ENCODE measurements at regions not wholly inside any gene's neighbourhood (a gene's known extent, or its start where the extent isn't known, plus 50 kb on each side); places are given as distances from the start of the nearest gene placed in this dataset.

GRCh38 chr16:79380995-79381602 is 219.4 kb downstream of the MAF start:
- ATAC-seq (no peak), DNase-seq (ENCODE audit: low spot score) (no peak)
- Mint-ChIP-seq H3K9me3 (peaks cover 15% of the 10 kb centered on the region), H3K4me1 (no peaks in the 10 kb centered on the region), H3K27me3 (ENCODE audit: low read depth) (peaks cover 2% of the 10 kb centered on the region; the same call in 1 of the 2 replicates), H3K36me3 (0 out of 2 replicates have a peak, but pooled peaks cover 2% of the 10 kb centered on the region), H3K27ac (no peak overlapping the region), H3K4me3 (no peak overlapping the region)
- CTCF ChIA-PET = interaction anchor here (2.5 kb wide), 1 partner anchor 47 kb away, joined by 8 read pairs; no protein-coding TSS in a partner anchor
- TF ChIP-seq GABPB1 (CRISPR knock-in tag; IDR thresholded peaks at IDR 0.05) (no peak), E2F4 (CRISPR knock-in tag; IDR thresholded peaks at IDR 0.05; ENCODE audit: borderline replicate concordance, low read depth) (no peak), ESRRA (CRISPR knock-in tag; IDR thresholded peaks at IDR 0.05; ENCODE audit: borderline replicate concordance) (no peak), ZNF232 (CRISPR knock-in tag; IDR thresholded peaks at IDR 0.05) (no peak), FOXJ3 (CRISPR knock-in tag; IDR thresholded peaks at IDR 0.05; ENCODE audit: borderline replicate concordance) (no peak), ATF3 (CRISPR knock-in tag; conservative IDR thresholded peaks at IDR 0.05) (no peak)
- POLR2A ChIA-PET = no interaction called here

- Mint-ChIP-seq H3K27me3 (ENCODE audit: low read depth) (peaks cover 2% of the 10 kb centered on the region; the same call in 1 of the 2 replicates), H3K4me1 (no peaks in the 10 kb centered on the region), H3K4me3 (no peak overlapping the region), H3K27ac (no peak overlapping the region), H3K9me3 (peaks cover 12% of the 10 kb centered on the region; the same call in 1 of the 2 replicates), H3K36me3 (no peaks in the 10 kb centered on the region)
- CTCF ChIA-PET = interaction anchor here (2.5 kb wide), 1 partner anchor 45 kb away, joined by 8 read pairs; no protein-coding TSS in a partner anchor
- POLR2A ChIA-PET = no interaction called here
- DNase-seq (ENCODE audit: low spot score) = no peak
- ATAC-seq = no peak
- TF ChIP-seq NFYB (CRISPR knock-in tag; conservative IDR thresholded peaks at IDR 0.05; ENCODE audit: low read depth) (no peak), RELA (CRISPR knock-in tag; IDR thresholded peaks at IDR 0.05; ENCODE audit: borderline replicate concordance) (no peak), NFATC4 (CRISPR knock-in tag; IDR thresholded peaks at IDR 0.05) (no peak), MYBL2 (CRISPR knock-in tag; IDR thresholded peaks at IDR 0.05) (no peak), AR (CRISPR knock-in tag; IDR thresholded peaks at IDR 0.05) (no peak), PREB (CRISPR knock-in tag; IDR thresholded peaks at IDR 0.05; ENCODE audit: borderline replicate concordance) (no peak), ZNF532 (CRISPR knock-in tag; IDR thresholded peaks at IDR 0.05; ENCODE audit: borderline replicate concordance) (no peak), ZNF317 (CRISPR knock-in tag; IDR thresholded peaks at IDR 0.05; ENCODE audit: borderline replicate concordance, low read depth) (no peak), ZNF219 (CRISPR knock-in tag; IDR thresholded peaks at IDR 0.05; ENCODE audit: borderline replicate concordance) (no peak), CREB1 (CRISPR knock-in tag; IDR thresholded peaks at IDR 0.05) (no peak), NR2C2 (CRISPR knock-in tag; IDR thresholded peaks at IDR 0.05) (no peak), ZNF396 (CRISPR knock-in tag; IDR thresholded peaks at IDR 0.05; ENCODE audit: borderline replicate concordance) (no peak), TCF7 (CRISPR knock-in tag; IDR thresholded peaks at IDR 0.05; ENCODE audit: low read depth) (no peak), ESRRA (CRISPR knock-in tag; IDR thresholded peaks at IDR 0.05; ENCODE audit: borderline replicate concordance) (no peak), PRDM15 (CRISPR knock-in tag; IDR thresholded peaks at IDR 0.05) (no peak), CREM (CRISPR knock-in tag; IDR thresholded peaks at IDR 0.05) (no peak)
Measured at GRCh38 chr16:79379095-79379494, 221.4 kb downstream of the MAF start.
